GM12801 (cell line): ENCODE measurements at regions not wholly inside any gene's neighbourhood (a gene's known extent, or its start where the extent isn't known, plus 50 kb on each side); places are given as distances from the start of the nearest gene placed in this dataset.

ENCODE experiments used
- CTCF ChIP-seq: IDR thresholded peaks from one replicate; pipeline ENCODE4 v1.5.1; 2011; ENCODE audit warnings: control low read depth; ENCODE audit not compliant: insufficient read length; ENCODE audit errors: extremely low read depth

DNA sequence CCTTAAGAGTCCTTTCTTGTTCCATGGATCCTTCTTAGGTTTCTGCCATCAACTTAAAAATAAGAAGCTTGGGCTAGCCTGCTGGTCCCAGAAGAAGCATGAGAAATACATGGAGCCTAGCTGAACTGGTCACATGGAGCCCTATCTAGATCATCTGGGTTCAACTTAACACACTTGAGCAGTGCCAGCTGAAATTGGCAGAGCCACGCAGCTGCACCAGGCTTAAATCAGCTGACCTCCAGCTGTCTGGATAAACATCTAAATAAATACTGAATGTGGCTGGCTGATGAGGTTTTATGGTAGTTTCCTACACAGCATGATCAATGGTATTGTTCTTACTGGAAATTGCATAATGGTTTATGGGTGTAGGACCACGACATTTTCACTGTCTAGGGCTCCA lies 598.4 kb upstream of the FAM241A start:
- TF ChIP-seq CTCF: no peak

GRCh38 chr4:111556141-111556781 lies 589.0 kb upstream of the FAM241A start:
- no peak for TF ChIP-seq CTCF

- no peak for TF ChIP-seq CTCF
Measured at GRCh38 chr4:111556851-111557250, 588.4 kb upstream of the FAM241A start.

- no peak for TF ChIP-seq CTCF
Measured at GRCh38 chr4:111562826-111563225, 582.4 kb upstream of the FAM241A start.

DNA sequence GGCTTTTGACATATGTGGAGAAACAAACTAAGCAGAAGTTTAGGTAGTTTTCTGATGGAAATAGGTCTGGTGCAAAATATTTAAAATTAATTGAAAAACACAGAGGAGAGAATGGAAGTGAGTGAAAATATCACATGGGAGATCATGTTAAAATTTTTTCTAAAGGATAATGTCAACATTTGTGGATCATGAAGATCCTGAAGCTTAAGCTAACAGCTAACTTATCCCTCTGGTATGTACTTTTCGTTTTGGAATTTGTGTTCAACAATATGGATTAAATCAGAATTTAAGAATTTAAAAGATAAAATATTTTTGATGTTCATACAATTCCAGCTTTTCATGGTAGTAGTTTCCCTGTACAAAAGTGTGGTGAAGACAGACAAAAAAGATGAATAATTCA lies 572.8 kb upstream of the FAM241A start:
- TF ChIP-seq CTCF: no peak

- no peak for TF ChIP-seq CTCF
Measured at GRCh38 chr4:111573386-111573785, 571.9 kb upstream of the FAM241A start.

GRCh38 chr4:111579767-111580166 lies 565.5 kb upstream of the FAM241A start:
- no peak for TF ChIP-seq CTCF

GRCh38 chr4:111595456-111595855 lies 549.8 kb upstream of the FAM241A start:
- TF ChIP-seq CTCF: no peak
